ENCODE measurements at regions not wholly inside any gene's neighbourhood (a gene's known extent, or its start where the extent isn't known, plus 50 kb on each side); places are given as distances from the start of the nearest gene placed in this dataset.

- no peak for TF ChIP-seq CTCF (tag by site-specific recombination; IDR thresholded peaks at IDR 0.05)
- TF ChIP-seq ZNF398 (tag by site-specific recombination; IDR thresholded peaks at IDR 0.05): no peak
- no peak for TF ChIP-seq TCF7L2 (IDR thresholded peaks at IDR 0.05; ENCODE audit: borderline replicate concordance, low read depth, low read length)
These were observed 1606.3 kb downstream of the SUCLG1 start for GRCh38 chr2:82852787-82853186.

All from HEK293 (cell line).